ENCODE measurements at regions not wholly inside any gene's neighbourhood (a gene's known extent, or its start where the extent isn't known, plus 50 kb on each side); places are given as distances from the start of the nearest gene placed in this dataset.
A peak's percentile ranks its signal among the peaks of the same experiment; 100 is the strongest.

- Histone ChIP-seq H3K9me2 (replicated peaks; ENCODE audit: insufficient read depth) (no peaks in the 10 kb centered on the region), H3K9me3 (ENCODE audit: low read depth) (no peaks in the 10 kb centered on the region), H3K4me2 (no peak overlapping the region), H3K79me2 (no peaks in the 10 kb centered on the region), H3K27ac (peak overlapping the region; percentile 63), H2AFZ (no peak overlapping the region), H3K4me3 (no peak overlapping the region), H3K4me1 (ENCODE audit: insufficient read depth) (peaks cover 25% of the 10 kb centered on the region), H3K36me3 (replicated peaks; ENCODE audit: insufficient read depth, low read depth) (no peaks in the 10 kb centered on the region), H4K20me1 (ENCODE audit: insufficient read depth, poor library complexity, severe bottlenecking) (no peaks in the 10 kb centered on the region), H3K27me3 (no peaks in the 10 kb centered on the region)
- DNase-seq (ENCODE audit: low spot score), result no peak
- 66% methylated on average over 28 of the region's 28 CpGs for WGBS (ENCODE audit: low lambda C conversion rate, missing lambda C conversion rate)
- TF ChIP-seq CTCF (IDR thresholded peaks at IDR 0.05; ENCODE audit: poor library complexity), result no peak
- no peak for TF ChIP-seq EZH2phosphoT487 (IDR thresholded peaks at IDR 0.05; ENCODE audit: low read depth, severe bottlenecking, unreplicated experiment)
- no peak for TF ChIP-seq EZH2 (IDR thresholded peaks at IDR 0.05; ENCODE audit: borderline replicate concordance)
These were observed 58.2 kb upstream of the RXRA start for GRCh38 chr9:134267881-134268724.

- Histone ChIP-seq H2AFZ (no peak overlapping the region), H3K4me1 (ENCODE audit: insufficient read depth) (peaks cover 21% of the 10 kb centered on the region), H3K4me2 (no peak overlapping the region), H3K4me3 (no peak overlapping the region), H3K27ac (no peak overlapping the region), H3K27me3 (no peaks in the 10 kb centered on the region), H3K36me3 (replicated peaks; ENCODE audit: insufficient read depth, low read depth) (no peaks in the 10 kb centered on the region), H3K9me3 (ENCODE audit: low read depth) (no peaks in the 10 kb centered on the region), H4K20me1 (ENCODE audit: insufficient read depth, poor library complexity, severe bottlenecking) (no peaks in the 10 kb centered on the region), H3K9me2 (replicated peaks; ENCODE audit: insufficient read depth) (no peaks in the 10 kb centered on the region), H3K79me2 (no peaks in the 10 kb centered on the region)
- no peak for TF ChIP-seq EZH2phosphoT487 (IDR thresholded peaks at IDR 0.05; ENCODE audit: low read depth, severe bottlenecking, unreplicated experiment)
- 89% methylated on average over 6 of the region's 6 CpGs for WGBS (ENCODE audit: low lambda C conversion rate, missing lambda C conversion rate)
- no peak for DNase-seq (ENCODE audit: low spot score)
These were observed 57.5 kb upstream of the RXRA start for GRCh38 chr9:134268747-134269146.

- H3K4me2 ChIP-seq, result no peak overlapping the region
- H3K27ac ChIP-seq, result no peak overlapping the region
- no peaks in the 10 kb centered on the region for H3K9me3 ChIP-seq (ENCODE audit: low read depth)
- no peak for TF ChIP-seq CTCF (IDR thresholded peaks at IDR 0.05; ENCODE audit: poor library complexity)
- no peak for TF ChIP-seq EZH2 (IDR thresholded peaks at IDR 0.05; ENCODE audit: borderline replicate concordance)
- TF ChIP-seq EZH2phosphoT487 (IDR thresholded peaks at IDR 0.05; ENCODE audit: low read depth, severe bottlenecking, unreplicated experiment), result no peak
- H2AFZ ChIP-seq, result no peak overlapping the region
- DNase-seq (ENCODE audit: low spot score), result no peak
- H4K20me1 ChIP-seq (ENCODE audit: insufficient read depth, poor library complexity, severe bottlenecking), result no peaks in the 10 kb centered on the region
- H3K4me3 ChIP-seq, result no peak overlapping the region
- no peaks in the 10 kb centered on the region for H3K79me2 ChIP-seq
- WGBS (ENCODE audit: low lambda C conversion rate, missing lambda C conversion rate), result 83% methylated on average over 23 of the region's 24 CpGs
- H3K4me1 ChIP-seq (ENCODE audit: insufficient read depth), result peaks cover 16% of the 10 kb centered on the region
- no peaks in the 10 kb centered on the region for H3K9me2 ChIP-seq (replicated peaks; ENCODE audit: insufficient read depth)
- no peaks in the 10 kb centered on the region for H3K27me3 ChIP-seq
- no peaks in the 10 kb centered on the region for H3K36me3 ChIP-seq (replicated peaks; ENCODE audit: insufficient read depth, low read depth)
These were observed 54.6 kb upstream of the RXRA start for GRCh38 chr9:134271338-134272301.

Measured in hepatocyte (in vitro differentiated cells).